SK-N-MC (cell line): ENCODE measurements at regions not wholly inside any gene's neighbourhood (a gene's known extent, or its start where the extent isn't known, plus 50 kb on each side); places are given as distances from the start of the nearest gene placed in this dataset.

Source experiments
- EZH2 ChIP-seq: fragments of 200-600 bp; sonication (generic); IDR thresholded peaks from one replicate; pipeline ENCODE4 v1.6.1; 2017; ENCODE audit warnings: antibody characterized with exemption
- FOXP2 ChIP-seq: optimal IDR thresholded peaks from 2 replicates; pipeline ENCODE3; 2011; ENCODE audit warnings: mild to moderate bottlenecking, moderate library complexity; ENCODE audit not compliant: insufficient read depth; ENCODE audit errors: extremely low read length, control extremely low read depth
- POLR2AphosphoS5 ChIP-seq: IDR thresholded peaks from 2 replicates; pipeline ENCODE4 v1.6.1; 2012; ENCODE audit warnings: mild to moderate bottlenecking, low read depth, low read length, borderline replicate concordance

DNA sequence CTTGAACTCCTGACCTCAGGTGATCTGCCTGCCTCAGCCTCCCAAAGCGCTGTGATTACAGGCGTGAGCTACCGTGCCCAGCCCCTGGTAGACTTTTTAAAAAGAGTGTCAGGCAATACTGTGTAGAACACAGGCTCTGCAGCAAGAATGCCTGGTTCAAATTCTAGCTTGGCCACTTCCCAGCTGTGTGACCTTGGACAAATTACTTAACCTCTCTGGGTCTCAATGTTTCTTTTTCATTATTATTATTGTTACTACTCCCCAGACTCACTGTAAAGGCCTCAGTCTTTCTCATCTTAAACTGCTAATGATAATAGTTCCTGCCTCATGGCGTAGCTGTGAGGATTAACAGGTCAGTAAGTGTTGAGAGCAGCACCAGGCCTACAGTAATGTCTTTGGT is 114.3 kb downstream of the LITAF start:
- TF ChIP-seq EZH2 (no peak), POLR2AphosphoS5 (no peak), FOXP2 (no peak)
